K562 (cell line): ENCODE measurements at regions not wholly inside any gene's neighbourhood (a gene's known extent, or its start where the extent isn't known, plus 50 kb on each side); places are given as distances from the start of the nearest gene placed in this dataset.

Source experiments
- ATAC-seq: fragments of 200-7000 bp; cut with Tn5 transposase; 3 replicates; pipeline ENCODE4 v1.9.1; 2020; ENCODE audit warnings: moderate library complexity
- BruUV-seq: library from RNA; stranded (reverse); fragments of 400-500 nt; replicated peaks from 2 replicates; lab custom pipeline; 2021; lab: Mats Ljungman, UMichigan
- CTCF ChIA-PET: fragments of 300-600 bp; formaldehyde crosslinking; extraction: SDS; loops from one replicate; lab custom pipeline; 2021; ENCODE audit warnings: low intra/inter-chr PET ratio; lab: Yijun Ruan, JAX
- POLR2A ChIA-PET: fragments of 300-600, 350-650 bp; sonication (Branson Sonifier 250); formaldehyde crosslinking; extraction: SDS; loops from one replicate; lab custom pipeline; 2021; ENCODE audit warnings: antibody characterized with exemption, inconsistent platforms; lab: Yijun Ruan, JAX
- DNase-seq, 4 experiments: peaks; one replicate each; pipeline versions ENCODE4 v3.0.0 to v3.0.0-alpha.2; 2011 to 2018; ENCODE audit warnings: low spot score in 3 of 4, mixed read lengths in 3 of 4; ENCODE audit errors: extremely low read depth in 1 of 4
- FAIRE-seq: peaks from 2 replicates; lab custom pipeline; 2011; peaks lifted over from hg19 to GRCh38; lab: Jason Lieb, UNC
- H2AFZ ChIP-seq: 2 replicates; pipeline ENCODE4 v1.6.0; 2011; ENCODE audit warnings: low read depth, low read length, control low read depth, inconsistent platforms
- H3K27ac ChIP-seq: fragments of 200-600 bp; 3 replicates; pipeline ENCODE4 v1.8.0; 2011; ENCODE audit warnings: low read depth, mild to moderate bottlenecking, control low read depth, inconsistent platforms, low read length, moderate library complexity, mixed read lengths; ENCODE audit errors: extremely low read depth
- H3K27me3 ChIP-seq, 2 experiments: fragments of 300-600 bp in 1 of 2; 2 replicates in 1 of 2; 3 replicates in 1 of 2; pipeline versions ENCODE4 v1.6.0 to v1.8.0; 2011; ENCODE audit warnings: inconsistent platforms in 2 of 2, low read length in 2 of 2, mild to moderate bottlenecking in 1 of 2, mixed read lengths in 1 of 2, moderate library complexity in 1 of 2; ENCODE audit not compliant: control insufficient read depth in 2 of 2, insufficient read depth in 2 of 2
- H3K36me3 ChIP-seq: fragments of 300-600 bp; 3 replicates; pipeline ENCODE4 v1.8.0; 2011; ENCODE audit warnings: mild to moderate bottlenecking, low read length, inconsistent platforms; ENCODE audit not compliant: control insufficient read depth, insufficient read depth
- H3K4me1 ChIP-seq, 2 experiments: fragments of 200-600 bp in 1 of 2; replicated peaks in 1 of 2; 2 replicates in 1 of 2; 3 replicates in 1 of 2; pipeline versions ENCODE4 v1.5.1 to v1.8.0; 2011; ENCODE audit warnings: inconsistent platforms in 2 of 2, low read length in 2 of 2, mild to moderate bottlenecking in 1 of 2, mixed read lengths in 1 of 2, moderate library complexity in 1 of 2; ENCODE audit not compliant: control insufficient read depth in 2 of 2, insufficient read depth in 2 of 2
- H3K4me2 ChIP-seq: 2 replicates; pipeline ENCODE4 v1.6.1; 2011; ENCODE audit warnings: low read length, control low read depth, inconsistent platforms, mixed read lengths; ENCODE audit not compliant: insufficient read depth
- H3K4me3 ChIP-seq: fragments of 200-600 bp; sonication (generic), shearing (Covaris generic); 2 replicates; pipeline ENCODE4 v1.5.1; 2016; ENCODE audit warnings: control low read depth, inconsistent platforms
- H3K79me2 ChIP-seq: fragments of 200-600 bp; 3 replicates; pipeline ENCODE4 v1.8.0; 2011; ENCODE audit warnings: low read length, inconsistent platforms; ENCODE audit not compliant: control insufficient read depth, insufficient read depth
- H3K9ac ChIP-seq, 2 experiments: 2 replicates each; pipeline versions ENCODE4 v1.6.0 to v1.6.1; 2011; ENCODE audit warnings: low read depth in 2 of 2, low read length in 2 of 2, control low read depth in 1 of 2, inconsistent platforms in 1 of 2, mild to moderate bottlenecking in 1 of 2, mixed read lengths in 1 of 2; ENCODE audit not compliant: insufficient read depth in 1 of 2
- H3K9me1 ChIP-seq: one replicate; pipeline ENCODE4 v1.6.0; 2011; ENCODE audit warnings: inconsistent platforms, mild to moderate bottlenecking, low read length, moderate library complexity; ENCODE audit not compliant: control insufficient read depth, insufficient read depth
- H3K9me3 ChIP-seq: replicated peaks from 2 replicates; pipeline ENCODE4 v1.5.1; 2011; ENCODE audit warnings: low read depth, low read length, inconsistent platforms; ENCODE audit not compliant: control insufficient read depth, insufficient read depth
- H4K20me1 ChIP-seq: replicated peaks from 2 replicates; pipeline ENCODE4 v1.6.1; 2011; ENCODE audit warnings: low read length, inconsistent platforms, mixed read lengths; ENCODE audit not compliant: control insufficient read depth, insufficient read depth
- BRF2 ChIP-seq: IDR thresholded peaks from 3 replicates; pipeline ENCODE4 v1.6.1; 2011; ENCODE audit warnings: borderline replicate concordance, mild to moderate bottlenecking; ENCODE audit not compliant: insufficient read length, insufficient read depth
- GATAD2A ChIP-seq: fragments of 450-650 bp; IDR thresholded peaks from 2 replicates; pipeline ENCODE4 v1.6.1; 2017
- GATAD2B ChIP-seq: fragments of 450-650 bp; IDR thresholded peaks from 2 replicates; pipeline ENCODE4 v1.6.1; 2017; ENCODE audit warnings: mild to moderate bottlenecking, borderline replicate concordance
- HDAC1 ChIP-seq, 2 experiments: fragments of 450-650 bp; IDR thresholded peaks; 2 replicates each; pipeline ENCODE4 v1.6.1; 2016 to 2017; ENCODE audit warnings: inconsistent platforms in 1 of 2, mild to moderate bottlenecking in 1 of 2, moderate library complexity in 1 of 2
- MYC ChIP-seq, 2 experiments: fragments of 250-450 bp in 1 of 2; sonication (Bioruptor Pico) in 1 of 2; IDR thresholded peaks; 2 replicates each; pipeline versions ENCODE4 v1.5.1 to v1.6.1; 2012 to 2021; ENCODE audit warnings: low read depth in 2 of 2, borderline replicate concordance in 1 of 2, improper control_type of control experiment in 1 of 2, low read length in 1 of 2, mild to moderate bottlenecking in 1 of 2, moderate library complexity in 1 of 2
- POLR2AphosphoS2 ChIP-seq: IDR thresholded peaks from 2 replicates; pipeline ENCODE4 v1.6.1; 2012; ENCODE audit warnings: low read length, improper control_type of control experiment
- TAL1 ChIP-seq: fragments of 450-650 bp; IDR thresholded peaks from 2 replicates; pipeline ENCODE4 v1.6.1; 2016; ENCODE audit warnings: mild to moderate bottlenecking
- ZNF282 ChIP-seq: sonication (generic); formaldehyde crosslinking; IDR thresholded peaks from 2 replicates; pipeline ENCODE4 v1.8.1; 2023; ENCODE audit warnings: missing genetic modification reagents
- ZNF79 ChIP-seq: fragments of 250-450 bp; sonication (Bioruptor Pico); IDR thresholded peaks from 2 replicates; pipeline ENCODE4 v1.4.0; 2020; ENCODE audit warnings: low read depth, mild to moderate bottlenecking, moderate library complexity
- WGBS: fragments of 100-300 bp; shearing (Covaris generic); methylation state at CpG from one replicate; pipeline ENCODE4 v1.1.6; 2016; ENCODE audit warnings: low coverage, mixed read lengths; ENCODE audit not compliant: insufficient coverage; ENCODE audit errors: missing lambda C conversion rate; 5-methylcytosine and 5-hydroxymethylcytosine counted together
- in situ Hi-C: fragments of 300-500 bp; cut with MboI; formaldehyde crosslinking; loops from 4 replicates; pipeline ENCODE4 v1.15.0; 2018; ENCODE audit warnings: inconsistent platforms, mixed read lengths
- intact Hi-C: fragments of 100-400 bp; cut with micrococcal nuclease; formaldehyde crosslinking; loops from 2 replicates; pipeline ENCODE4 v1.14.2; 2022
- TF ChIP-seq, protein P1 (sequence below): fragments of 250-450 bp; sonication (Bioruptor Pico); IDR thresholded peaks from 2 replicates; pipeline ENCODE4 v1.5.0; 2021; ENCODE audit warnings: mild to moderate bottlenecking, moderate library complexity
- TF ChIP-seq, protein P2 (sequence below): fragments of 250-450 bp; sonication (Bioruptor Pico); IDR thresholded peaks from 2 replicates; pipeline ENCODE4 v1.8.0; 2022; ENCODE audit warnings: inconsistent platforms
- TF ChIP-seq, protein P3 (sequence below): IDR thresholded peaks from 3 replicates; pipeline ENCODE4 v1.6.1; 2011; ENCODE audit warnings: borderline replicate concordance, mild to moderate bottlenecking, moderate library complexity; ENCODE audit not compliant: insufficient read length; ENCODE audit errors: extremely low read depth

GRCh38 chr16:49057936-49058335 is 223.7 kb downstream of the CBLN1 start (continued):
- TF ChIP-seq, protein P1, sequence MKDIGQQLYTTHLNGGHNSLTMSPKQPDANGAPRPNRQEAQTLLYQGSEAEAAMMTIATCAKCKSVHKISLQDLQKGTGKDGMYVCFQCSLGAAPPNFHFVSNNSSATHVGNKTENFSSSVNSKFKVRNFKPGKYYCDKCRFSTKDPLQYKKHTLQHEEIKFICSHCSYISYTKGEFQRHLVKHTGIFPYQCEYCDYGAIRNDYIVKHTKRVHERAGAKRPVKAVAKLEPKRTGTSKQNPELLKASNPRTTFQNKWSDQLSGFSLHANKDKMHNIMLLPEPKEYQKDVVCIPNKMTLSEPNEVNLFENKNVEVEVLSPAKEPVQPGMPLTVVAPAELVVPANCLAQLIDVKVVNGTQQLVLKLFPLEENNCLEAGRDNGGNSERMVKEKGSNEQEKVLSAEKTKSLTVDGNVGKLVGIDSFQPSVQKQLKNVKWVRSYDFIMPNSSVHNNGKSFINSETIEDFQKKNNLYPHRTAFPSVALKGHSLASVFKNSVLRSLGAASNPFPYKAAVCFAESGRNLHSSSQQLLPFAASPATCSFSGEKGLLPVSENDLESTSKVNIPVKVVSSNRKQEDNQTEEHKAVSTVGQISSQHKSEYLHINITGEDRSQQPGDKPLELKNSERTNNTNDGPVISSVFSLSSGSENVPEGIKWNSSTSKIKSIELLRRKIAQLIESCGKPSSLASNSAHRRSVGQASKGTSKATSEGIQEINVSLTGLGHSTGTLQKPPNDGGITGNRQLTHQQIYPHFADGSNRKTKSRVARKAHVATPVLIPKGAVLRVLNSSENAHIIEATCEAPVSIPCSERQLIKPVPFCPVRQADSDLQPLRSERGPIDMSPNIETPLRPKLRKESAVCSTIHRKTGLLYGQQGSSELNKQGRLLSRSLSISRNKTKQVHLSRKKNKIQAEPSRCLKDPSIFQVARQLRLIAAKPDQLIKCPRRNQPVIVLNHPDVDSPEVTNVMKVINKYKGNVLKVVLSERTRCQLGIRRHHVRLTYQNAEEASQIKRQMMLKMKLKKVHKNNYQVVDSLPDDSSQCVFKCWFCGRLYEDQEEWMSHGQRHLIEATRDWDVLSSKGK (CRISPR knock-in tag) = no peak
- TF ChIP-seq, protein P2, sequence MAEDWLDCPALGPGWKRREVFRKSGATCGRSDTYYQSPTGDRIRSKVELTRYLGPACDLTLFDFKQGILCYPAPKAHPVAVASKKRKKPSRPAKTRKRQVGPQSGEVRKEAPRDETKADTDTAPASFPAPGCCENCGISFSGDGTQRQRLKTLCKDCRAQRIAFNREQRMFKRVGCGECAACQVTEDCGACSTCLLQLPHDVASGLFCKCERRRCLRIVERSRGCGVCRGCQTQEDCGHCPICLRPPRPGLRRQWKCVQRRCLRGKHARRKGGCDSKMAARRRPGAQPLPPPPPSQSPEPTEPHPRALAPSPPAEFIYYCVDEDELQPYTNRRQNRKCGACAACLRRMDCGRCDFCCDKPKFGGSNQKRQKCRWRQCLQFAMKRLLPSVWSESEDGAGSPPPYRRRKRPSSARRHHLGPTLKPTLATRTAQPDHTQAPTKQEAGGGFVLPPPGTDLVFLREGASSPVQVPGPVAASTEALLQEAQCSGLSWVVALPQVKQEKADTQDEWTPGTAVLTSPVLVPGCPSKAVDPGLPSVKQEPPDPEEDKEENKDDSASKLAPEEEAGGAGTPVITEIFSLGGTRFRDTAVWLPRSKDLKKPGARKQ (CRISPR knock-in tag) = no peak
- TF ChIP-seq POLR2AphosphoS2 (no peak), HDAC1 (IDR thresholded peaks at IDR 0.05) (no peak), GATAD2A (no peak)

GRCh38 chr16:49057391-49057790 is 224.2 kb downstream of the CBLN1 start:
- Histone ChIP-seq H3K36me3 (no peaks in the 10 kb centered on the region), H3K9me3 (no peaks in the 10 kb centered on the region), H3K27me3 (no peaks in the 10 kb centered on the region), H3K9me1 (no peaks in the 10 kb centered on the region), H3K4me1 (no peaks in the 10 kb centered on the region), H3K79me2 (no peaks in the 10 kb centered on the region), H3K4me3 (no peak overlapping the region), H3K9ac (no peak overlapping the region), H2AFZ (no peak overlapping the region), H4K20me1 (no peaks in the 10 kb centered on the region; the same call in 1 of the 2 replicates), H3K4me2 (no peak overlapping the region), H3K27ac (no peak overlapping the region)
- FAIRE-seq = no peak
- in situ Hi-C loops = no loop called here
- CTCF ChIA-PET = no interaction called here
- intact Hi-C loops = no loop called here
- POLR2A ChIA-PET = no interaction called here
- no peak for DNase-seq
- WGBS = 0% methylated on average over 2 of the region's 2 CpGs
- ATAC-seq = no peak
- no TSS peak for BruUV-seq
- no peak for TF ChIP-seq TAL1
- no peak for TF ChIP-seq GATAD2B
- TF ChIP-seq, protein P3, sequence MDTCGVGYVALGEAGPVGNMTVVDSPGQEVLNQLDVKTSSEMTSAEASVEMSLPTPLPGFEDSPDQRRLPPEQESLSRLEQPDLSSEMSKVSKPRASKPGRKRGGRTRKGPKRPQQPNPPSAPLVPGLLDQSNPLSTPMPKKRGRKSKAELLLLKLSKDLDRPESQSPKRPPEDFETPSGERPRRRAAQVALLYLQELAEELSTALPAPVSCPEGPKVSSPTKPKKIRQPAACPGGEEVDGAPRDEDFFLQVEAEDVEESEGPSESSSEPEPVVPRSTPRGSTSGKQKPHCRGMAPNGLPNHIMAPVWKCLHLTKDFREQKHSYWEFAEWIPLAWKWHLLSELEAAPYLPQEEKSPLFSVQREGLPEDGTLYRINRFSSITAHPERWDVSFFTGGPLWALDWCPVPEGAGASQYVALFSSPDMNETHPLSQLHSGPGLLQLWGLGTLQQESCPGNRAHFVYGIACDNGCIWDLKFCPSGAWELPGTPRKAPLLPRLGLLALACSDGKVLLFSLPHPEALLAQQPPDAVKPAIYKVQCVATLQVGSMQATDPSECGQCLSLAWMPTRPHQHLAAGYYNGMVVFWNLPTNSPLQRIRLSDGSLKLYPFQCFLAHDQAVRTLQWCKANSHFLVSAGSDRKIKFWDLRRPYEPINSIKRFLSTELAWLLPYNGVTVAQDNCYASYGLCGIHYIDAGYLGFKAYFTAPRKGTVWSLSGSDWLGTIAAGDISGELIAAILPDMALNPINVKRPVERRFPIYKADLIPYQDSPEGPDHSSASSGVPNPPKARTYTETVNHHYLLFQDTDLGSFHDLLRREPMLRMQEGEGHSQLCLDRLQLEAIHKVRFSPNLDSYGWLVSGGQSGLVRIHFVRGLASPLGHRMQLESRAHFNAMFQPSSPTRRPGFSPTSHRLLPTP = no peak
- no peak for TF ChIP-seq ZNF79 (CRISPR knock-in tag)
- TF ChIP-seq BRF2 = no peak
- TF ChIP-seq MYC (IDR thresholded peaks at IDR 0.05; ENCODE audit: low read depth, low read length) = no peak
- TF ChIP-seq MYC (CRISPR knock-in tag; IDR thresholded peaks at IDR 0.05; ENCODE audit: borderline replicate concordance, low read depth) = no peak
- TF ChIP-seq ZNF282 (CRISPR knock-in tag) = no peak
